Breast epithelium (tissue), 4 donors: ENCODE measurements at regions not wholly inside any gene's neighbourhood (a gene's known extent, or its start where the extent isn't known, plus 50 kb on each side); places are given as distances from the start of the nearest gene placed in this dataset.

Experiments
- DNase-seq, 2 donors: peaks; one replicate each; pipeline ENCODE4 v3.0.0-alpha.2; 2019; ENCODE audit warnings: low spot score in 2 of 2
- H3K27ac ChIP-seq, 2 donors: fragments of 200-600 bp; sonication (generic) in 1 of 2; one replicate each; pipeline ENCODE4 v1.5.1; 2016 to 2019; ENCODE audit warnings: mild to moderate bottlenecking in 1 of 2
- H3K27me3 ChIP-seq, 2 donors: fragments of 200-600 bp; sonication (generic) in 1 of 2; one replicate each; pipeline versions ENCODE4 v1.5.1 to v1.6.0; 2017 to 2019; ENCODE audit warnings: control low read depth in 1 of 2, mild to moderate bottlenecking in 1 of 2
- H3K36me3 ChIP-seq: fragments of 200-600 bp; one replicate; pipeline ENCODE4 v1.5.1; 2019
- H3K4me1 ChIP-seq, 2 donors: fragments of 200-600 bp; sonication (generic); one replicate each; pipeline ENCODE4 v1.5.1; 2016 to 2019; ENCODE audit warnings: control low read depth in 1 of 2
- H3K4me3 ChIP-seq, 3 donors: fragments of 200-600 bp; sonication (generic); 1 replicate in 2 of 3; 2 replicates in 1 of 3; pipeline ENCODE4 v1.5.1; 2016 to 2019; ENCODE audit warnings: mild to moderate bottlenecking in 3 of 3, moderate library complexity in 2 of 3
- H3K9me3 ChIP-seq, 2 donors: fragments of 200-600 bp; sonication (generic) in 1 of 2; one replicate each; pipeline ENCODE4 v1.5.1; 2016 to 2019; ENCODE audit warnings: control low read depth in 1 of 2
- POLR2A ChIP-seq: fragments of 450-650 bp; IDR thresholded peaks from one replicate; pipeline ENCODE4 v1.6.1; 2016; ENCODE audit warnings: antibody characterized with exemption, mild to moderate bottlenecking, moderate library complexity
- POLR2AphosphoS5 ChIP-seq, 3 donors: sonication (generic); formaldehyde crosslinking; IDR thresholded peaks; one replicate each; pipeline ENCODE4 v1.6.1; 2017; ENCODE audit warnings: antibody characterized with exemption in 3 of 3
- intact Hi-C: fragments of 100-400 bp; cut with DNase I; formaldehyde crosslinking; loops from one replicate; pipeline ENCODE4 v1.15.1; 2023; ENCODE audit warnings: low total_unique reads
- TF ChIP-seq, protein P1 (sequence below), 3 donors: fragments of 450-650 bp; IDR thresholded peaks; one replicate each; pipeline ENCODE4 v1.5.1; 2016 to 2017; ENCODE audit warnings: antibody characterized with exemption in 3 of 3, mild to moderate bottlenecking in 3 of 3, moderate library complexity in 3 of 3

DNA sequence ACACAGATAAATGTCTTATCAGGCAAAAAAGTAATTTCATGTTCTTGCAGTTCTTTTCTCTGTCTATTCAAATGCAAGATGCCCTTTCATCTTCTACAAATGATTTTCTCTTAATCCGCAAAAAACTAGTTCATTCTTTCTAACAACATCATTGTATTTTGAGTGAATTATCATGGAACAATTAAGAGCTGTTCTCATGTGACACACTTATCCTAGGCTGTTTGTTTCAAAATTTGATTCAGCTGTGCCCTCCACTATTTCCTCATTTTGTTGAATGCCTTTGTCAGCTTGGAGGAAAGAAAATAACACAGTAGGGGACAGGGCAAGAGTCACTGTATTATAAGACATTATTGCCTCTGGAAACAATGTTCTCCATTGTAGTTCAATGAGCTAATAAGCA lies 396.9 kb downstream of the KCTD12 start:
- H3K9me3 ChIP-seq, result no peaks in the 10 kb centered on the region
- no peak for TF ChIP-seq POLR2A
- no peak for TF ChIP-seq POLR2AphosphoS5 (IDR thresholded peaks at IDR 0.05)
- TF ChIP-seq, protein P1, sequence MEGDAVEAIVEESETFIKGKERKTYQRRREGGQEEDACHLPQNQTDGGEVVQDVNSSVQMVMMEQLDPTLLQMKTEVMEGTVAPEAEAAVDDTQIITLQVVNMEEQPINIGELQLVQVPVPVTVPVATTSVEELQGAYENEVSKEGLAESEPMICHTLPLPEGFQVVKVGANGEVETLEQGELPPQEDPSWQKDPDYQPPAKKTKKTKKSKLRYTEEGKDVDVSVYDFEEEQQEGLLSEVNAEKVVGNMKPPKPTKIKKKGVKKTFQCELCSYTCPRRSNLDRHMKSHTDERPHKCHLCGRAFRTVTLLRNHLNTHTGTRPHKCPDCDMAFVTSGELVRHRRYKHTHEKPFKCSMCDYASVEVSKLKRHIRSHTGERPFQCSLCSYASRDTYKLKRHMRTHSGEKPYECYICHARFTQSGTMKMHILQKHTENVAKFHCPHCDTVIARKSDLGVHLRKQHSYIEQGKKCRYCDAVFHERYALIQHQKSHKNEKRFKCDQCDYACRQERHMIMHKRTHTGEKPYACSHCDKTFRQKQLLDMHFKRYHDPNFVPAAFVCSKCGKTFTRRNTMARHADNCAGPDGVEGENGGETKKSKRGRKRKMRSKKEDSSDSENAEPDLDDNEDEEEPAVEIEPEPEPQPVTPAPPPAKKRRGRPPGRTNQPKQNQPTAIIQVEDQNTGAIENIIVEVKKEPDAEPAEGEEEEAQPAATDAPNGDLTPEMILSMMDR (IDR thresholded peaks at IDR 0.05), result no peak
- H3K27me3 ChIP-seq, result no peaks in the 10 kb centered on the region
- no peaks in the 10 kb centered on the region for H3K4me1 ChIP-seq
- no peak for DNase-seq
- H3K4me3 ChIP-seq, result no peak overlapping the region
- intact Hi-C loops, result no loop called here
- no peaks in the 10 kb centered on the region for H3K36me3 ChIP-seq
- H3K27ac ChIP-seq, result no peak overlapping the region

DNA sequence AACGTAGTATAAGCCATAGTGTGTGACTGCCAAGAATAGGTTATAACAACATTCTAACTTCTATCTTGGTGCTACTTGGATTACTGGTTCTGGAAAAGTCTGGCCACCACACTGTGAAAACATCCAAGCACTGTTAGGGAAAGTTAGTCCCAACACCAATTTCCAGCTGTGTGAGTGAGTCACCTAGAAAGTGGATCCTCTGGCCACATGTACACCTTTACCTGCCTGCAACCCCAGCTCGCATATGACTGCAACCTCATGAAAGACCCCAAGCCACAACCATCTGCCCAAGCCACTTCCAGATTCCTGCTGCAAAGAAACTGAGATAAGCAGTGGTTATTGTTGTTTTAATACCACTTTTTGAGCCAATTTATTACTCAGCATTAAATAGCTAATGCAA lies 404.5 kb downstream of the KCTD12 start:
- DNase-seq, result no peak
- Histone ChIP-seq H3K36me3 (no peaks in the 10 kb centered on the region), H3K4me1 (no peaks in the 10 kb centered on the region), H3K9me3 (no peaks in the 10 kb centered on the region), H3K27ac (no peak overlapping the region), H3K4me3 (no peak overlapping the region), H3K27me3 (no peaks in the 10 kb centered on the region)
- intact Hi-C loops, result no loop called here
- TF ChIP-seq, protein P1 (IDR thresholded peaks at IDR 0.05), result no peak
- no peak for TF ChIP-seq POLR2A
- no peak for TF ChIP-seq POLR2AphosphoS5 (IDR thresholded peaks at IDR 0.05)

DNA sequence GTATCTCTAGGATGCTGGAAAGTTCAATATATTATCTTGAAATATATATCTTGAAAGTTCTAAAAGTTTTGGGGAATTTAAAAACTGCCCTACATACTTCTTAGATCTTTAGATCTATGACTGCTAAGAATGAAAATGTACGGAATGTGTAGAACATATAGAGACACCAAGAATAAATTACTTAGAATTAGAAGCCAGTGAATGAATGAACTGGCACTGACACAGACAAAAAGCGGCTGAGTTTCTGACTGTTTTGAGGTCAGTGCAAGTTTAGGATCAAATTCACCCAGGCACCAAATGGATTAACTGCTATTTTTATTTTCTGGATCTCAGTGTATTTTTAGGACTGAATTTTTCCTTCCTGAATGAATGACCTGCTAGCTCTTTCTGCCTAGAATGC lies 411.2 kb downstream of the KCTD12 start:
- DNase-seq, result no peak
- TF ChIP-seq, protein P1 (IDR thresholded peaks at IDR 0.05), result no peak
- no peak for TF ChIP-seq POLR2AphosphoS5 (IDR thresholded peaks at IDR 0.05)
- TF ChIP-seq POLR2A, result no peak
- Histone ChIP-seq H3K27ac (peak overlapping the region in 1 of 2 donors; percentile 16), H3K4me3 (no peak overlapping the region), H3K9me3 (no peaks in the 10 kb centered on the region), H3K36me3 (no peaks in the 10 kb centered on the region), H3K4me1 (no peaks in the 10 kb centered on the region), H3K27me3 (no peaks in the 10 kb centered on the region)
- intact Hi-C loops, result loop anchor here (5.0 kb wide), 1 partner anchor 852 kb away; the partner anchor contains the start of gene MYCBP2

DNA sequence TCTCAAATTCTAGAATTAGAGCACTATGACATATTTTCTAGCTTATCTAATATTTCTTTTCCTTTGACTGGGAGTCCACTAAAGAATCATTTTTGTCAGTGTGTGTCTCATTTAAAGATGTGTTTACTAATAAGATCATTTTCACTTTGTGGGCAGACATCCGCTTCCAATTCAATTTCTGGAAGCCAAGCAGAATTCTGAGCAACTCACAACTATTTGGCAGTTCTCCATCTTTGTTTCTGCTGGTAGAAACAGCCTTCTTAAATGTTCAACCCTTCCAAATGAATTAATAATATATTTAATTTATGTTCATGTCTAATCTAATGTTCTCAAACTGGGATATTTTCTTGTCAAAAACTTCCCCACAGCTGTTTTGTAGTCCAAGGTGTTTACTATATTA lies 411.8 kb downstream of the KCTD12 start:
- no peak for DNase-seq
- Histone ChIP-seq H3K27me3 (no peaks in the 10 kb centered on the region), H3K36me3 (no peaks in the 10 kb centered on the region), H3K4me3 (no peak overlapping the region), H3K4me1 (no peaks in the 10 kb centered on the region), H3K27ac (no peak overlapping the region), H3K9me3 (no peaks in the 10 kb centered on the region)
- intact Hi-C loops, result no loop called here
- TF ChIP-seq POLR2AphosphoS5 (IDR thresholded peaks at IDR 0.05) (no peak), POLR2A (no peak)
- TF ChIP-seq, protein P1 (IDR thresholded peaks at IDR 0.05), result no peak

DNA sequence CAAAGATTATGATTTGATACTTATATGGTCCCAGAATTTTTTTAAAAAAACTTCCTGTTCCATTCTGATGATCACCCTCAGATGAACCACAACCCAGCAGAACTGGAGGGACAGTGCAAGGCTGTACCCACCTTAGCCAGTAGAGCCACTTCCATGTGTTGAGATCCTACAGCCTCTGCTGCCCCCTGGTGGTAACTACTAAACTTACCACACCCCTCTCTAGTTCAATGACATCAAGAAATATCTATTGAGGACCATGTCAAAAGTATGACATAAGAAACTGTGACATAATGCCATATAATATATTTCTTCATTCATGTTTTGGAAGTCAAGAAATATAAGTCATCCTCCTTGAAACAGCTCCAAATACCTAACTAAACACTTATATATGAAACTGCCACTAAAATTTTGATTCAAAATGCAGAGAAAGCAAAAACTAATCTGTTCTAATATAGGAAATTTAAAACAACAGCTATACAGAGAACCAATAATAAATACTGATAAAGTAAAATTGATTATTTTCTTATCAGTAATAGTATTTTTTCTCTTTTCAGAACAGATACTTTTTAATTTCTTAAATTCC lies 412.6 kb downstream of the KCTD12 start:
- peak; percentile 48 to 52 for DNase-seq
- TF ChIP-seq, protein P1 (IDR thresholded peaks at IDR 0.05), result peak; percentile 88 to 94 (median 92)
- TF ChIP-seq POLR2AphosphoS5 (IDR thresholded peaks at IDR 0.05), result no peak
- H3K4me1 ChIP-seq, result no peaks in the 10 kb centered on the region
- H3K9me3 ChIP-seq, result no peaks in the 10 kb centered on the region
- intact Hi-C loops, result no loop called here
- H3K36me3 ChIP-seq, result no peaks in the 10 kb centered on the region
- no peak overlapping the region for H3K27ac ChIP-seq
- H3K27me3 ChIP-seq, result no peaks in the 10 kb centered on the region
- H3K4me3 ChIP-seq, result no peak overlapping the region
